HCT116 (cell line): ENCODE measurements at regions not wholly inside any gene's neighbourhood (a gene's known extent, or its start where the extent isn't known, plus 50 kb on each side); places are given as distances from the start of the nearest gene placed in this dataset.
A peak's percentile ranks its signal among the peaks of the same experiment; 100 is the strongest.

Experiments used
- ATAC-seq: fragments of 200-7000 bp; cut with Tn5 transposase; 2 replicates; pipeline ENCODE4 v1.9.1; 2020; ENCODE audit warnings: mild to moderate bottlenecking, moderate library complexity
- BruUV-seq: library from RNA; stranded (reverse); fragments of 400-500 nt; replicated peaks from 2 replicates; lab custom pipeline; 2021; lab: Mats Ljungman, UMichigan
- CTCF ChIA-PET: fragments of 300-600 bp; sonication (Branson Sonifier 250); formaldehyde crosslinking; loops from one replicate; lab custom pipeline; 2021; ENCODE audit warnings: antibody characterized with exemption; lab: Charles Lee
- POLR2A ChIA-PET: fragments of 300-600, 350-600 bp; sonication (Branson Sonifier 250); formaldehyde crosslinking; loops from one replicate; lab custom pipeline; 2021; ENCODE audit warnings: antibody characterized with exemption; lab: Charles Lee
- RAD21 ChIA-PET, 2 experiments: fragments of 300-600 bp; sonication (Branson Sonifier 250); formaldehyde crosslinking; loops; one replicate each; lab custom pipeline; 2023; ENCODE audit warnings: low total read pairs in 2 of 2; ENCODE audit not compliant: uncharacterized antibody in 2 of 2, unreplicated experiment in 2 of 2, low non-redundant PET in 1 of 2; lab: Charles Lee
- DNase-seq: peaks from one replicate; pipeline ENCODE4 v3.0.0-alpha.2; 2010; ENCODE audit warnings: low read depth, low spot score
- H2AFZ ChIP-seq: fragments of 200-600 bp; shearing (Covaris generic), sonication (generic); 2 replicates; pipeline ENCODE4 v1.6.1; 2017; ENCODE audit warnings: low read depth, mixed run types, mixed read lengths, antibody characterized with exemption, low read length; ENCODE audit not compliant: poor library complexity, severe bottlenecking
- H3K27ac ChIP-seq: 2 replicates; pipeline ENCODE4 v1.5.1; 2012; ENCODE audit warnings: low read depth, low read length
- H3K27me3 ChIP-seq: fragments of 200-600 bp; sonication (generic); 2 replicates; pipeline ENCODE4 v1.6.1; 2016; ENCODE audit warnings: mixed run types, low read length, mixed read lengths; ENCODE audit not compliant: insufficient read depth
- H3K36me3 ChIP-seq, 2 experiments: fragments of 200-500 bp in 1 of 2; fragments of 200-600 bp in 1 of 2; sonication (Bioruptor generic) in 1 of 2; sonication (generic) in 1 of 2; 2 replicates each; pipeline versions ENCODE4 v1.5.1 to v1.6.1; 2014 to 2016; ENCODE audit warnings: low read length in 2 of 2, inconsistent platforms in 1 of 2, mixed read lengths in 1 of 2, mixed run types in 1 of 2; ENCODE audit not compliant: insufficient read depth in 2 of 2, control insufficient read depth in 1 of 2
- H3K4me1 ChIP-seq, 2 experiments: fragments of 200-600 bp in 1 of 2; sonication (generic) in 1 of 2; 2 replicates each; pipeline versions ENCODE4 v1.5.1 to v1.6.1; 2012 to 2017; ENCODE audit warnings: low read length in 2 of 2, inconsistent platforms in 1 of 2, mild to moderate bottlenecking in 1 of 2, mixed read lengths in 1 of 2, mixed run types in 1 of 2, moderate library complexity in 1 of 2; ENCODE audit not compliant: insufficient read depth in 2 of 2, control insufficient read depth in 1 of 2
- H3K4me2 ChIP-seq: fragments of 200-600 bp; sonication (generic); 2 replicates; pipeline ENCODE4 v1.6.1; 2017; ENCODE audit warnings: mixed run types, low read length, mixed read lengths
- H3K4me3 ChIP-seq, 2 experiments: fragments of 200-600 bp in 1 of 2; sonication (generic) in 1 of 2; replicated peaks in 1 of 2; 2 replicates each; pipeline ENCODE4 v1.5.1; 2011 to 2016; ENCODE audit warnings: low read length in 2 of 2, control low read depth in 1 of 2, low read depth in 1 of 2, mild to moderate bottlenecking in 1 of 2, mixed read lengths in 1 of 2, mixed run types in 1 of 2
- H3K79me2 ChIP-seq: fragments of 200-600 bp; sonication (generic); 2 replicates; pipeline ENCODE4 v1.6.1; 2017; ENCODE audit warnings: mild to moderate bottlenecking, mixed run types, low read length, moderate library complexity, mixed read lengths; ENCODE audit not compliant: insufficient read depth
- H3K9ac ChIP-seq: fragments of 200-600 bp; sonication (generic); 2 replicates; pipeline ENCODE4 v1.6.1; 2016; ENCODE audit warnings: low read length, mixed read lengths
- H3K9me2 ChIP-seq: fragments of 200-600 bp; sonication (generic), shearing (Covaris generic); 2 replicates; pipeline ENCODE4 v1.6.1; 2017; ENCODE audit warnings: mixed run types, mild to moderate bottlenecking, moderate library complexity; ENCODE audit not compliant: insufficient read depth
- H3K9me3 ChIP-seq, 2 experiments: fragments of 200-500 bp in 1 of 2; fragments of 200-600 bp in 1 of 2; sonication (Bioruptor generic) in 1 of 2; sonication (generic) in 1 of 2; 2 replicates each; pipeline ENCODE4 v1.6.1; 2014 to 2017; ENCODE audit warnings: low read length in 2 of 2, mixed read lengths in 2 of 2, inconsistent platforms in 1 of 2, low read depth in 1 of 2, mild to moderate bottlenecking in 1 of 2, mixed run types in 1 of 2, moderate library complexity in 1 of 2; ENCODE audit not compliant: control insufficient read depth in 1 of 2, insufficient read depth in 1 of 2
- H4K20me1 ChIP-seq: fragments of 200-600 bp; sonication (generic), shearing (Covaris generic); 2 replicates; pipeline ENCODE4 v1.6.1; 2017; ENCODE audit warnings: mixed run types, mild to moderate bottlenecking, moderate library complexity; ENCODE audit not compliant: insufficient read depth
- ELF1 ChIP-seq: IDR thresholded peaks from 2 replicates; pipeline ENCODE4 v1.6.1; 2012; ENCODE audit warnings: low read depth, borderline replicate concordance
- EZH2phosphoT487 ChIP-seq: fragments of 200-600 bp; IDR thresholded peaks from 2 replicates; pipeline ENCODE4 v1.6.1; 2018; ENCODE audit warnings: antibody characterized with exemption, borderline replicate concordance
- FOSL1 ChIP-seq: IDR thresholded peaks from 2 replicates; pipeline ENCODE4 v1.6.1; 2012; ENCODE audit warnings: low read depth
- JUND ChIP-seq: IDR thresholded peaks from 2 replicates; pipeline ENCODE4 v1.6.1; 2012
- POLR2A ChIP-seq: IDR thresholded peaks from 2 replicates; pipeline ENCODE4 v1.7.0; 2011; ENCODE audit warnings: borderline replicate concordance; ENCODE audit not compliant: insufficient read depth, insufficient read length; ENCODE audit errors: extremely low read depth
- RAD21 ChIP-seq: IDR thresholded peaks from 2 replicates; pipeline ENCODE4 v1.6.1; 2012; ENCODE audit warnings: low read depth, mild to moderate bottlenecking
- SP1 ChIP-seq: IDR thresholded peaks from 2 replicates; pipeline ENCODE4 v1.6.1; 2012; ENCODE audit warnings: low read depth
- SRF ChIP-seq: IDR thresholded peaks from 2 replicates; pipeline ENCODE4 v1.6.1; 2012; ENCODE audit warnings: low read depth
- TCF7L2 ChIP-seq: IDR thresholded peaks from 2 replicates; pipeline ENCODE4 v1.7.0; 2011; ENCODE audit warnings: borderline replicate concordance, inconsistent platforms; ENCODE audit not compliant: insufficient read depth, insufficient read length; ENCODE audit errors: extremely low read depth
- YY1 ChIP-seq: IDR thresholded peaks from 2 replicates; pipeline ENCODE4 v1.6.1; 2011; ENCODE audit warnings: low read length, low read depth, moderate library complexity, mild to moderate bottlenecking; ENCODE audit not compliant: insufficient replicate concordance; ENCODE audit errors: extremely low read depth
- ZFX ChIP-seq: fragments of 450-650 bp; IDR thresholded peaks from 2 replicates; pipeline ENCODE4 v1.6.1; 2017
- ZNF274 ChIP-seq: fragments of 200-500 bp; sonication (Bioruptor generic); IDR thresholded peaks from 2 replicates; pipeline ENCODE4 v1.6.1; 2014; ENCODE audit warnings: mild to moderate bottlenecking, low read depth, low read length, inconsistent platforms
- intact Hi-C: fragments of 100-400 bp; cut with micrococcal nuclease; formaldehyde crosslinking; loops from 2 replicates; pipeline ENCODE4 v1.10.0; 2022
- TF ChIP-seq, protein P1 (sequence below): IDR thresholded peaks from 2 replicates; pipeline ENCODE4 v1.6.1; 2012; ENCODE audit warnings: low read depth
- TF ChIP-seq, protein P2 (sequence below): IDR thresholded peaks from 2 replicates; pipeline ENCODE4 v1.6.1; 2012
- TF ChIP-seq, protein P3 (sequence below): IDR thresholded peaks from 2 replicates; pipeline ENCODE4 v1.6.1; 2012
- TF ChIP-seq, protein P4 (sequence below): IDR thresholded peaks from 2 replicates; pipeline ENCODE4 v1.6.1; 2011; ENCODE audit warnings: mild to moderate bottlenecking, low read length, moderate library complexity; ENCODE audit not compliant: insufficient replicate concordance; ENCODE audit errors: extremely low read depth

DNA sequence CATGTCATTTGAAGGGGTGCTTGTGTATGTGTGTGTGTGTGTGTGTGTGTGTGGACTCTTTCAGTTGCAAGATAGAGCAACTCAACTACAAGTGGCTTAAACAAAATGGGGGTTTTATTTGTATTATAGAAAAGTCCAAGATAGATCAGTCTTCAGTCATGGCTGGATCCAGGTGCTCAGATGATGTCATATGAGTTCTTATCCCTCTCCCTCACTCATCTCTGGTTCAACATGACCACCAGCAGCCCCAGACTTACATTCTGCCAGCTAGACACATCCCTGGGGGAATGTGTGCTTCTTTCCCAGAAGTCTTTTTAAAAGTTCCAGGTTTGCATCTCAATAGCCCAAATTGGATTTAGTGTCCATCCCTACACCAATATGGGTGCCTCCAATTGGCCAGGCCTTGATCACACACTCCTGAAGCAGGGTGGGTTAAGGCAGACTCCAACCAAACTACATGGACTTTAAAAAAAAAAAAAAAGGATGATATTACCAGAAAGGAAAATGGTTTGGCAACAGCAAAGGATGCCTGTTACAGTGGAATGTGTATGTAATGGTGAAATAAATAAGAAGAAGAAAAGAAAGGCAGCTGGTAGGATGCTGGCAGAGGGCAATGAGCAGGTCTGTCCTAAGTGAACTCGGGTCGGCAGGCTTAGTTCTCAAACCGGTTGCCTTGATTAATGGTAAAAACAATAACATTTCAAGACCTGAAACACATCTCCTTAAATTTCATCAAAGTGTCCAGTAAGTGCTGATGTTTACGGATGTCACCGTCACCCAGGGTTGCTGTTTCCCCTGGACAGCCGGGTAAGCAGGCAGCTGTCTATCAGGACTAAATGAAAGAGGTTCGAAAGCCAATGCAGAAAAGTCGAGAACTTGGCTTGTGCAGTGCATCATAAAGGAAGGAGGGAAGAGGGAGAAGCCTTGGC lies 107.7 kb downstream of the SMIM20 start:
- Histone ChIP-seq H2AFZ (no peak overlapping the region), H3K9ac (no peak overlapping the region), H3K27ac (no peak overlapping the region), H4K20me1 (no peaks in the 10 kb centered on the region), H3K36me3 (no peaks in the 10 kb centered on the region), H3K4me1 (peaks cover 15 to 20% of the 10 kb centered on the region in 2 experiments), H3K27me3 (peaks cover 6% of the 10 kb centered on the region; the same call in 1 of the 2 replicates), H3K9me3 (no peaks in the 10 kb centered on the region), H3K79me2 (no peaks in the 10 kb centered on the region), H3K4me2 (peak overlapping the region; percentile 9), H3K4me3 (no peak overlapping the region), H3K9me2 (no peaks in the 10 kb centered on the region)
- ChIA-PET RAD21 (no interaction called here), POLR2A (no interaction called here), CTCF (interaction anchor here (0.8 kb wide), 1 partner anchor 308 kb away, joined by 5 read pairs; no protein-coding TSS in a partner anchor)
- DNase-seq (no peak), ATAC-seq (no peak)
- TF ChIP-seq ZNF274, result no peak
- no peak for TF ChIP-seq SRF
- TF ChIP-seq YY1, result no peak
- TF ChIP-seq, protein P1, sequence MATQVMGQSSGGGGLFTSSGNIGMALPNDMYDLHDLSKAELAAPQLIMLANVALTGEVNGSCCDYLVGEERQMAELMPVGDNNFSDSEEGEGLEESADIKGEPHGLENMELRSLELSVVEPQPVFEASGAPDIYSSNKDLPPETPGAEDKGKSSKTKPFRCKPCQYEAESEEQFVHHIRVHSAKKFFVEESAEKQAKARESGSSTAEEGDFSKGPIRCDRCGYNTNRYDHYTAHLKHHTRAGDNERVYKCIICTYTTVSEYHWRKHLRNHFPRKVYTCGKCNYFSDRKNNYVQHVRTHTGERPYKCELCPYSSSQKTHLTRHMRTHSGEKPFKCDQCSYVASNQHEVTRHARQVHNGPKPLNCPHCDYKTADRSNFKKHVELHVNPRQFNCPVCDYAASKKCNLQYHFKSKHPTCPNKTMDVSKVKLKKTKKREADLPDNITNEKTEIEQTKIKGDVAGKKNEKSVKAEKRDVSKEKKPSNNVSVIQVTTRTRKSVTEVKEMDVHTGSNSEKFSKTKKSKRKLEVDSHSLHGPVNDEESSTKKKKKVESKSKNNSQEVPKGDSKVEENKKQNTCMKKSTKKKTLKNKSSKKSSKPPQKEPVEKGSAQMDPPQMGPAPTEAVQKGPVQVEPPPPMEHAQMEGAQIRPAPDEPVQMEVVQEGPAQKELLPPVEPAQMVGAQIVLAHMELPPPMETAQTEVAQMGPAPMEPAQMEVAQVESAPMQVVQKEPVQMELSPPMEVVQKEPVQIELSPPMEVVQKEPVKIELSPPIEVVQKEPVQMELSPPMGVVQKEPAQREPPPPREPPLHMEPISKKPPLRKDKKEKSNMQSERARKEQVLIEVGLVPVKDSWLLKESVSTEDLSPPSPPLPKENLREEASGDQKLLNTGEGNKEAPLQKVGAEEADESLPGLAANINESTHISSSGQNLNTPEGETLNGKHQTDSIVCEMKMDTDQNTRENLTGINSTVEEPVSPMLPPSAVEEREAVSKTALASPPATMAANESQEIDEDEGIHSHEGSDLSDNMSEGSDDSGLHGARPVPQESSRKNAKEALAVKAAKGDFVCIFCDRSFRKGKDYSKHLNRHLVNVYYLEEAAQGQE, result no peak
- TF ChIP-seq, protein P2, sequence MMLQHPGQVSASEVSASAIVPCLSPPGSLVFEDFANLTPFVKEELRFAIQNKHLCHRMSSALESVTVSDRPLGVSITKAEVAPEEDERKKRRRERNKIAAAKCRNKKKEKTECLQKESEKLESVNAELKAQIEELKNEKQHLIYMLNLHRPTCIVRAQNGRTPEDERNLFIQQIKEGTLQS, result no peak
- TF ChIP-seq, protein P3, sequence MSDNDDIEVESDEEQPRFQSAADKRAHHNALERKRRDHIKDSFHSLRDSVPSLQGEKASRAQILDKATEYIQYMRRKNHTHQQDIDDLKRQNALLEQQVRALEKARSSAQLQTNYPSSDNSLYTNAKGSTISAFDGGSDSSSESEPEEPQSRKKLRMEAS, result no peak
- TF ChIP-seq, protein P4, sequence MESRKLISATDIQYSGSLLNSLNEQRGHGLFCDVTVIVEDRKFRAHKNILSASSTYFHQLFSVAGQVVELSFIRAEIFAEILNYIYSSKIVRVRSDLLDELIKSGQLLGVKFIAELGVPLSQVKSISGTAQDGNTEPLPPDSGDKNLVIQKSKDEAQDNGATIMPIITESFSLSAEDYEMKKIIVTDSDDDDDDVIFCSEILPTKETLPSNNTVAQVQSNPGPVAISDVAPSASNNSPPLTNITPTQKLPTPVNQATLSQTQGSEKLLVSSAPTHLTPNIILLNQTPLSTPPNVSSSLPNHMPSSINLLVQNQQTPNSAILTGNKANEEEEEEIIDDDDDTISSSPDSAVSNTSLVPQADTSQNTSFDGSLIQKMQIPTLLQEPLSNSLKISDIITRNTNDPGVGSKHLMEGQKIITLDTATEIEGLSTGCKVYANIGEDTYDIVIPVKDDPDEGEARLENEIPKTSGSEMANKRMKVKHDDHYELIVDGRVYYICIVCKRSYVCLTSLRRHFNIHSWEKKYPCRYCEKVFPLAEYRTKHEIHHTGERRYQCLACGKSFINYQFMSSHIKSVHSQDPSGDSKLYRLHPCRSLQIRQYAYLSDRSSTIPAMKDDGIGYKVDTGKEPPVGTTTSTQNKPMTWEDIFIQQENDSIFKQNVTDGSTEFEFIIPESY, result no peak
- TF ChIP-seq FOSL1, result no peak
- TF ChIP-seq SP1, result no peak
- no peak for TF ChIP-seq RAD21
- TF ChIP-seq JUND, result no peak
- no peak for TF ChIP-seq TCF7L2
- no peak for TF ChIP-seq EZH2phosphoT487
- TF ChIP-seq POLR2A, result no peak
- no peak for TF ChIP-seq ELF1
- no peak for TF ChIP-seq ZFX
- intact Hi-C loops, result no loop called here
- BruUV-seq, result no TSS peak
